H1 (cell line): ENCODE measurements at regions not wholly inside any gene's neighbourhood (a gene's known extent, or its start where the extent isn't known, plus 50 kb on each side); places are given as distances from the start of the nearest gene placed in this dataset.

Experiments used
- ASH2L ChIP-seq: fragments of 200-600, 300-600 bp; sonication (generic); IDR thresholded peaks from one replicate; pipeline ENCODE4 v1.7.1; 2017; ENCODE audit warnings: low read length
- BCL11A ChIP-seq, 2 experiments: IDR thresholded peaks; one replicate each; pipeline ENCODE4 v1.6.1; 2011; ENCODE audit warnings: low read depth in 2 of 2, low read length in 2 of 2, mild to moderate bottlenecking in 2 of 2
- CTCF ChIP-seq, 3 experiments: IDR thresholded peaks; 1 replicate in 2 of 3; 2 replicates in 1 of 3; pipeline versions ENCODE4 v1.5.1 to v1.6.1; 2011; ENCODE audit warnings: low read length in 3 of 3, mild to moderate bottlenecking in 3 of 3, inconsistent platforms in 2 of 3, low read depth in 1 of 3, moderate library complexity in 1 of 3; ENCODE audit not compliant: insufficient read depth in 1 of 3; ENCODE audit errors: control extremely low read depth in 1 of 3
- KDM5A ChIP-seq: fragments of 200-600 bp; IDR thresholded peaks from 2 replicates; pipeline ENCODE4 v1.7.1; 2012; ENCODE audit warnings: mild to moderate bottlenecking, low read length, inconsistent platforms, mixed read lengths
- RFX5 ChIP-seq: IDR thresholded peaks from 2 replicates; pipeline ENCODE4 v1.6.1; 2011; ENCODE audit warnings: low read depth, low read length, improper control_type of control experiment, borderline replicate concordance
- TBP ChIP-seq: IDR thresholded peaks from 2 replicates; pipeline ENCODE4 v1.6.1; 2011; ENCODE audit warnings: low read depth, low read length, improper control_type of control experiment

GRCh38 chr13:26476782-26477142 lies 80.7 kb upstream of the WASF3 start (continued):
- no peak for TF ChIP-seq CTCF (IDR thresholded peaks at IDR 0.05; ENCODE audit: control extremely low read depth in 1 of 3, insufficient read depth in 1 of 3, low read depth in 1 of 3, low read length in 3 of 3)
- no peak for TF ChIP-seq BCL11A (IDR thresholded peaks at IDR 0.05; ENCODE audit: low read depth in 2 of 2, low read length in 2 of 2)
- TF ChIP-seq ASH2L: no peak
- TF ChIP-seq TBP: no peak
- no peak for TF ChIP-seq KDM5A
- TF ChIP-seq RFX5: no peak
